SK-N-MC (cell line): ENCODE measurements at regions not wholly inside any gene's neighbourhood (a gene's known extent, or its start where the extent isn't known, plus 50 kb on each side); places are given as distances from the start of the nearest gene placed in this dataset.

Experiments used
- DNase-seq: peaks from one replicate; pipeline ENCODE4 v3.0.0-alpha.2; 2011; ENCODE audit warnings: low read depth, low spot score
- H3K27ac ChIP-seq: fragments of 200-600 bp; sonication (generic); 2 replicates; pipeline ENCODE4 v1.5.1; 2016; ENCODE audit warnings: mixed run types
- H3K36me3 ChIP-seq: fragments of 200-600 bp; sonication (generic); 2 replicates; pipeline ENCODE4 v1.6.1; 2017; ENCODE audit warnings: antibody characterized with exemption, low read length, mixed read lengths; ENCODE audit not compliant: insufficient read depth
- H3K4me3 ChIP-seq: fragments of 200-600 bp; sonication (generic); 2 replicates; pipeline ENCODE4 v1.5.1; 2016
- H3K9ac ChIP-seq: fragments of 200-600 bp; sonication (generic); 2 replicates; pipeline ENCODE4 v1.8.0; 2017; ENCODE audit warnings: mixed run types, mixed read lengths; ENCODE audit not compliant: insufficient read length
- H3K9me3 ChIP-seq: fragments of 200-600 bp; sonication (generic); 2 replicates; pipeline ENCODE4 v1.6.1; 2017; ENCODE audit warnings: low read depth, mild to moderate bottlenecking, antibody characterized with exemption, low read length, moderate library complexity, mixed read lengths
- EZH2 ChIP-seq: fragments of 200-600 bp; sonication (generic); IDR thresholded peaks from one replicate; pipeline ENCODE4 v1.6.1; 2017; ENCODE audit warnings: antibody characterized with exemption
- FOXP2 ChIP-seq: optimal IDR thresholded peaks from 2 replicates; pipeline ENCODE3; 2011; ENCODE audit warnings: mild to moderate bottlenecking, moderate library complexity; ENCODE audit not compliant: insufficient read depth; ENCODE audit errors: extremely low read length, control extremely low read depth
- POLR2AphosphoS5 ChIP-seq: IDR thresholded peaks from 2 replicates; pipeline ENCODE4 v1.6.1; 2012; ENCODE audit warnings: mild to moderate bottlenecking, low read depth, low read length, borderline replicate concordance

- H3K9ac ChIP-seq, result no peak overlapping the region
- TF ChIP-seq FOXP2, result no peak
- no peak for TF ChIP-seq POLR2AphosphoS5
- no peak for TF ChIP-seq EZH2
- no peaks in the 10 kb centered on the region for H3K9me3 ChIP-seq
- H3K4me3 ChIP-seq, result no peak overlapping the region
- no peaks in the 10 kb centered on the region for H3K36me3 ChIP-seq
- DNase-seq, result no peak
- no peak overlapping the region for H3K27ac ChIP-seq
Observed at GRCh38 chr2:15705839-15706386, 114.2 kb downstream of the DDX1 start.

GRCh38 chr2:15706424-15706823 is 114.8 kb downstream of the DDX1 start:
- no peaks in the 10 kb centered on the region for H3K9me3 ChIP-seq
- TF ChIP-seq POLR2AphosphoS5 (no peak), FOXP2 (no peak), EZH2 (no peak)
- no peak overlapping the region for H3K27ac ChIP-seq
- no peak for DNase-seq
- no peak overlapping the region for H3K4me3 ChIP-seq
- no peak overlapping the region for H3K9ac ChIP-seq
- H3K36me3 ChIP-seq, result no peaks in the 10 kb centered on the region

GRCh38 chr2:15706986-15707632 is 115.4 kb downstream of the DDX1 start:
- no peak for DNase-seq
- Histone ChIP-seq H3K9ac (no peak overlapping the region), H3K27ac (no peak overlapping the region), H3K4me3 (no peak overlapping the region), H3K36me3 (no peaks in the 10 kb centered on the region), H3K9me3 (no peaks in the 10 kb centered on the region)
- no peak for TF ChIP-seq EZH2
- no peak for TF ChIP-seq POLR2AphosphoS5
- no peak for TF ChIP-seq FOXP2

DNA sequence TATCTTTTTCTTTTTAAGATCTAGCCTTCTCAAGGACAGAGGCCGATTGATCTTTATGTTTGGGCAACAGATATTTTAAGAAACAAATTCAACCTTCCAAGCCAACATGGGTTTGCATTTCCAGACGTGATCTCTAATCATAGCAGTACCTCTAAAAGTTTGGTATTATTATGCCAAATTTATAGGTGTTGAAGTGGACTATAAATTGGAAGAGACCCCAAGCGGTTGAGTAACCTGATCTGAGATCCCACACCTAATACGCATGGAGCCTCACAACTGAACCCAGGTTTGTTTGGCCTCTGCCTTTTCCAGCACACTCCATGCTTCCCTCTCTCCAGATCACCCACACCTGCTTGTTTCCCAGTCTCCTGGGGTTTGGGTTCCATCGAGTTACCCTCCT is 116.5 kb downstream of the DDX1 start:
- Histone ChIP-seq H3K4me3 (no peak overlapping the region), H3K9ac (no peak overlapping the region), H3K27ac (no peak overlapping the region), H3K36me3 (no peaks in the 10 kb centered on the region), H3K9me3 (no peaks in the 10 kb centered on the region)
- TF ChIP-seq EZH2, result no peak
- no peak for TF ChIP-seq FOXP2
- DNase-seq, result no peak

DNA sequence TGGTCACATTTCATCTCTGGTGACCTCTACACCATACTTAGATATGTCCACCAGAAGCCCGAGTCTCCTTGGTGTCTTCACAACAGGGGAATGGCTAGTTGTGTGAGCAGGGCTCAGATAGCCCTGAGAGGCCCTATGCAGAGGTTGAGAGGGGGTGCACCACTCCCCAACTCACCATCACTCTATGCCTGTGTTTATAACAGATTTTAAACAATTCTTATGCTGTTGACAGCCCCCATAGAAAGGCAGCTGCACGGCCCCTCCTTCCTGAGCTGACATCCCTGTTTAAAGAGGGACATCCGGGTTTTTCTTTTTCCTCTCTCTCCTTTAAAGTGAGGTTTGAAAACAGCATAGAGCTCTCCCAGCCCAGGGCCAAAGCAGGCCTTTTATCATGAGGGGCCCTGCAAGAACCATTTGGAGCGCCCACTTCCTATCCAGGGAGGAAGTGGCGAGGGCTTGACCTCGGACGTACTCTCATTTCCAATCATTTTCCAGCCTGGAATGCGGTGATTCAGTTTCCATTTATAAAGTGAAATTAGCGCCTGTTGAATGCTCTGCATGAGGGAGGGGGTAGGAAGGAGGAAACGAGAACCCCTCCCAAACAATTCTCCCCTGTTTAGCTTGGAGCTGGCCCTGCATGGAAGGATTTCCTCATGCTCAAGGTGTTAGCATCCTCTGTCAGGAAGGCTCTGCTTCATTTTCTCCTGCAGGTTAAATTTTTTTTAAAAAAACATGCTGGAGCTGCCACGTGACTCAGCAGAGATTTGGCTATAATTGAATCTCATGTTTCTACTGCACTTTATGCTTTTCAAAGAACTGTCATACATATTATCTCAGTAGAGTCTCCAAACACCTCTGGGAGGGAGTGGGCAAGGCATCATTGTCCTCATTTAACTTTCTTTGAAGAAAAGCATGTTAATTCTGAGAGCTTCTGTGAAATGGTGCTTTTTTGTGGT is 117.5 kb downstream of the DDX1 start:
- Histone ChIP-seq H3K9ac (no peak overlapping the region), H3K36me3 (no peaks in the 10 kb centered on the region), H3K27ac (no peak overlapping the region), H3K9me3 (no peaks in the 10 kb centered on the region), H3K4me3 (no peak overlapping the region)
- DNase-seq, result no peak
- no peak for TF ChIP-seq FOXP2
- TF ChIP-seq EZH2, result no peak
- no peak for TF ChIP-seq POLR2AphosphoS5

GRCh38 chr2:15711126-15711860 is 119.6 kb downstream of the DDX1 start:
- Histone ChIP-seq H3K9me3 (no peaks in the 10 kb centered on the region), H3K27ac (no peak overlapping the region), H3K36me3 (no peaks in the 10 kb centered on the region), H3K9ac (no peak overlapping the region), H3K4me3 (no peak overlapping the region)
- no peak for DNase-seq
- TF ChIP-seq EZH2, result no peak
- no peak for TF ChIP-seq FOXP2
- no peak for TF ChIP-seq POLR2AphosphoS5

GRCh38 chr2:15712551-15713342 is 121.1 kb downstream of the DDX1 start:
- Histone ChIP-seq H3K27ac (no peak overlapping the region), H3K9ac (no peak overlapping the region), H3K9me3 (no peaks in the 10 kb centered on the region), H3K36me3 (no peaks in the 10 kb centered on the region), H3K4me3 (no peak overlapping the region)
- no peak for DNase-seq
- TF ChIP-seq POLR2AphosphoS5 (no peak), FOXP2 (no peak), EZH2 (no peak)

GRCh38 chr2:15713475-15713874 is 121.8 kb downstream of the DDX1 start:
- Histone ChIP-seq H3K4me3 (no peak overlapping the region), H3K36me3 (no peaks in the 10 kb centered on the region), H3K27ac (no peak overlapping the region), H3K9me3 (no peaks in the 10 kb centered on the region), H3K9ac (no peak overlapping the region)
- DNase-seq, result no peak
- TF ChIP-seq POLR2AphosphoS5 (no peak), EZH2 (no peak), FOXP2 (no peak)
